Tibial artery (tissue), 4 donors: ENCODE measurements at regions not wholly inside any gene's neighbourhood (a gene's known extent, or its start where the extent isn't known, plus 50 kb on each side); places are given as distances from the start of the nearest gene placed in this dataset.
"Not testable (repeated sequence)": the region's sequence is repeated elsewhere in the genome, so short reads cannot be mapped to it uniquely, and the experiment has no call there.

Experiments used
- DNase-seq, 2 donors: peaks; one replicate each; pipeline ENCODE4 v3.0.0-alpha.2; 2019
- H3K27ac ChIP-seq, 2 donors: fragments of 200-600 bp; sonication (generic) in 1 of 2; 1 replicate in 1 of 2; 2 replicates in 1 of 2; pipeline ENCODE4 v1.5.1; 2018 to 2019; ENCODE audit warnings: mild to moderate bottlenecking in 1 of 2
- H3K27me3 ChIP-seq, 2 donors: fragments of 200-600 bp; sonication (generic) in 1 of 2; one replicate each; pipeline versions ENCODE4 v1.5.1 to v1.6.0; 2016 to 2019
- H3K36me3 ChIP-seq, 3 donors: fragments of 200-600 bp; sonication (generic) in 2 of 3; one replicate each; pipeline ENCODE4 v1.5.1; 2016 to 2019; ENCODE audit warnings: mild to moderate bottlenecking in 2 of 3
- H3K4me1 ChIP-seq, 4 donors: fragments of 200-600 bp; sonication (generic) in 2 of 4; 1 replicate in 3 of 4; 2 replicates in 1 of 4; pipeline ENCODE4 v1.5.1; 2016 to 2019
- H3K4me3 ChIP-seq, 2 donors: fragments of 200-600 bp; sonication (generic) in 1 of 2; 1 replicate in 1 of 2; 2 replicates in 1 of 2; pipeline ENCODE4 v1.5.1; 2018 to 2019; ENCODE audit warnings: mild to moderate bottlenecking in 2 of 2
- H3K9me3 ChIP-seq, 3 donors: fragments of 200-600 bp; sonication (generic) in 1 of 3; one replicate each; pipeline ENCODE4 v1.5.1; 2016 to 2019
- CTCF ChIP-seq, 2 experiments: fragments of 200-600 bp in 1 of 2; fragments of 450-650 bp in 1 of 2; IDR thresholded peaks; one replicate each; pipeline ENCODE4 v1.5.1; 2017 to 2019; ENCODE audit warnings: antibody characterized with exemption in 2 of 2, mild to moderate bottlenecking in 1 of 2, moderate library complexity in 1 of 2
- intact Hi-C: fragments of 100-400 bp; cut with DNase I; formaldehyde crosslinking; loops from one replicate; pipeline ENCODE4 v1.15.0; 2023; ENCODE audit warnings: low total_unique reads

GRCh38 chr12:114529966-114530365, 124.0 kb upstream of the TBX5 start:
- H3K27me3 ChIP-seq = no peaks in the 10 kb centered on the region
- H3K9me3 ChIP-seq = no peaks in the 10 kb centered on the region
- H3K27ac ChIP-seq = no peak overlapping the region
- TF ChIP-seq CTCF (IDR thresholded peaks at IDR 0.05) = no peak
- no peaks in the 10 kb centered on the region for H3K4me1 ChIP-seq
- no peak for DNase-seq
- H3K4me3 ChIP-seq = no peak overlapping the region
- H3K36me3 ChIP-seq = no peaks in the 10 kb centered on the region
- intact Hi-C loops = no loop called here

- Histone ChIP-seq H3K27ac (no peak overlapping the region), H3K4me3 (no peak overlapping the region), H3K9me3 (no peaks in the 10 kb centered on the region), H3K36me3 (no peaks in the 10 kb centered on the region), H3K4me1 (no peaks in the 10 kb centered on the region), H3K27me3 (no peaks in the 10 kb centered on the region)
- intact Hi-C loops = no loop called here
- TF ChIP-seq CTCF (IDR thresholded peaks at IDR 0.05) = no peak
- DNase-seq = no peak
These were observed 122.8 kb upstream of the TBX5 start for GRCh38 chr12:114528766-114529165.

- intact Hi-C loops, H3K27me3 ChIP-seq, H3K4me3 ChIP-seq, H3K36me3 ChIP-seq, DNase-seq, H3K27ac ChIP-seq, H3K4me1 ChIP-seq, H3K9me3 ChIP-seq: not testable (repeated sequence)
These were observed 115.2 kb upstream of the TBX5 start for GRCh38 chr12:114521160-114521559.

GRCh38 chr12:114512351-114512750, 106.4 kb upstream of the TBX5 start:
- no peaks in the 10 kb centered on the region for H3K36me3 ChIP-seq
- TF ChIP-seq CTCF (IDR thresholded peaks at IDR 0.05) = no peak
- no peaks in the 10 kb centered on the region for H3K9me3 ChIP-seq
- DNase-seq = no peak
- no peak overlapping the region for H3K4me3 ChIP-seq
- no peak overlapping the region for H3K27ac ChIP-seq
- no peaks in the 10 kb centered on the region for H3K4me1 ChIP-seq
- peaks cover 0 to 11% of the 10 kb centered on the region in 2 donors for H3K27me3 ChIP-seq
- intact Hi-C loops = no loop called here

- DNase-seq = peak; percentile 75 to 80
- no peak overlapping the region for H3K4me3 ChIP-seq
- no peak overlapping the region for H3K27ac ChIP-seq
- H3K4me1 ChIP-seq = no peaks in the 10 kb centered on the region
- peak; percentile 54 to 67 for TF ChIP-seq CTCF (IDR thresholded peaks at IDR 0.05)
- no peaks in the 10 kb centered on the region for H3K36me3 ChIP-seq
- no peaks in the 10 kb centered on the region for H3K9me3 ChIP-seq
- intact Hi-C loops = no loop called here
- peaks cover 0 to 19% of the 10 kb centered on the region in 2 donors for H3K27me3 ChIP-seq
These were observed 102.7 kb upstream of the TBX5 start for GRCh38 chr12:114508529-114509129.

- DNase-seq = no peak
- no peaks in the 10 kb centered on the region for H3K9me3 ChIP-seq
- TF ChIP-seq CTCF (IDR thresholded peaks at IDR 0.05) = no peak
- intact Hi-C loops = no loop called here
- no peaks in the 10 kb centered on the region for H3K36me3 ChIP-seq
- no peaks in the 10 kb centered on the region for H3K4me1 ChIP-seq
- H3K27ac ChIP-seq = no peak overlapping the region
- H3K27me3 ChIP-seq = peaks cover 0 to 19% of the 10 kb centered on the region in 2 donors
- H3K4me3 ChIP-seq = no peak overlapping the region
These were observed 100.7 kb upstream of the TBX5 start for GRCh38 chr12:114506651-114507050.
